NCI-H2227 (cell line): ENCODE measurements at regions not wholly inside any gene's neighbourhood (a gene's known extent, or its start where the extent isn't known, plus 50 kb on each side); places are given as distances from the start of the nearest gene placed in this dataset.

Experiments
- DNase-seq: peaks from one replicate; lab custom pipeline; 2025; ENCODE audit not compliant: unreplicated experiment; lab: John Stamatoyannopoulos, UW

DNA sequence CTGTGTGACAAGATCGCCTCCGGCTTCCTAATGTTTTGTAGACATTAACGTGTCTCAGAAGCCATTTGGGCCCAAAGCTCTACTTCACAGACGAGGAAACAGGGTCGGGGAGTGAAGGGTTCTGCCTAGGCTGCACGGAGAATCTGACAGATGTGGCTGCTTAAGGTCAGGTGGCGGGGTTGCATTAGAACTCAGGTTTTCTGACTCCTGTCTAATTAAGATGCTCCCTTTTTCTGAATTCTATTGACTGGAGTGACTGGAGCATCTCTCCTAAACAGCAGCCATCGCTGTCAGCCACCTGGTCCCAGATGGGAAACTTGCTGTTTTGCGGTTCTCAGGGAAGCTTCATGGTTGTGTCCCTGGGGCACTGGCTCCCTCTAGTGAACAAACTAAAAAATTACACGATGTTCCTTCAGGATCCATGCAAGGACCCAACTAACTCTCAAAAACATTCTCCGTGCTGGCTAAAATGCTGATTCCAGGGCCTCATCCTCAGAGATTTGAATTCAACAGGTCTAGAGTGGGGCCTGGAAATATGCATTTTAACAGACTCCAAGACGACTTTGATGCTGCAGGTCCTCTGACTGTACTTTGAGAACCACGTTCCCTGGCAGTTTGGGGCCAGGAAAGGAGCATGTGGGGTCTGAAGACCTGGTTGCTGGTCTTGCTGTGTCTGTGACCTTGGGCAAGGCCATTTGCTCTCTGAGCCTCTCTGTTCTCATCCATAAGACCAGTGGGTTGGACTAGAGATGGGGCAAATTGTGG lies 117.4 kb downstream of the IRF8 start:
- DNase-seq: peak; percentile 43

GRCh38 chr16:86018071-86018470 lies 119.1 kb downstream of the IRF8 start:
- no peak for DNase-seq

DNA sequence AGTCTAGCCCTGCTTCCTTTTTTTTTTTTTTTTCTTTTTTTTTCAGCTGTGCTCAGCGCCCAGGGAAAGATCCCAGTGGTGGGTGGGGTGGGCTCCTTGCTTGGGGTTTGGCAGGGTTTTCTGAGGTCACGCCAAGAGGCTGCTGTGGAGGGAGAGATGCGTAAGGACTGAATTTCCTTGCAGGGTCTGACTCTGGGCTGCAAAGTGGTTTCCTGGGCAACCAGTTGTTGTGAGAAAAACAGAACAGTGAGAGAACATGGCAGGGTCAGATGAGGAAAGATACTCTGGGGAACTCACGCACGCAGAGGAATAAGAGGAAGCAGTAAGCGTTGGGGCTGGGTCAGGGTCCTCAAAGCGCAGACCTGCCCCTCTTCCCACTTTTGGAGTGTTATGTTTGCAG lies 119.5 kb downstream of the IRF8 start:
- DNase-seq: peak; percentile 22

- no peak for DNase-seq
These were observed 120.0 kb downstream of the IRF8 start for GRCh38 chr16:86018941-86019340.

GRCh38 chr16:86019446-86020047 lies 120.6 kb downstream of the IRF8 start:
- no peak for DNase-seq

- DNase-seq: no peak
These were observed 122.0 kb downstream of the IRF8 start for GRCh38 chr16:86020971-86021370.

- DNase-seq: no peak
These were observed 123.5 kb downstream of the IRF8 start for GRCh38 chr16:86022381-86022960.

DNA sequence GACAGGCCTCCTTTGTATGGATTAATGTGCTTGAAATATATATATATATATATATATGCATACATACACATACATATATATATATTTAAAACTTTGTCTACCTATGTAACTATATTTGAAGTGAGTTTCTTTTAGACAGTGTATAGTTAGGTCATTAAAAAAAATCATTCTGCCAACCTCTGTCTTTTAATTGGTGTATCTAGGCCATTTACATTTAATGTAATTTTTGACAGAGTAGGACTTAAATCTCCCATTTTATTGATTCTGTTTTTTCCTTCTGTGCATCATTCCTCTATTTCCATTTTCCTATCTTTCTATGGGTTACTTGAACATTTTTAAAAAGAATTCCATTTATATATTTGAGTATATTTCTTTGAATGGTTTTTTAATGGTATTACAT lies 125.2 kb downstream of the IRF8 start:
- DNase-seq: no peak

- no peak for DNase-seq
These were observed 126.7 kb downstream of the IRF8 start for GRCh38 chr16:86025706-86026105.

DNA sequence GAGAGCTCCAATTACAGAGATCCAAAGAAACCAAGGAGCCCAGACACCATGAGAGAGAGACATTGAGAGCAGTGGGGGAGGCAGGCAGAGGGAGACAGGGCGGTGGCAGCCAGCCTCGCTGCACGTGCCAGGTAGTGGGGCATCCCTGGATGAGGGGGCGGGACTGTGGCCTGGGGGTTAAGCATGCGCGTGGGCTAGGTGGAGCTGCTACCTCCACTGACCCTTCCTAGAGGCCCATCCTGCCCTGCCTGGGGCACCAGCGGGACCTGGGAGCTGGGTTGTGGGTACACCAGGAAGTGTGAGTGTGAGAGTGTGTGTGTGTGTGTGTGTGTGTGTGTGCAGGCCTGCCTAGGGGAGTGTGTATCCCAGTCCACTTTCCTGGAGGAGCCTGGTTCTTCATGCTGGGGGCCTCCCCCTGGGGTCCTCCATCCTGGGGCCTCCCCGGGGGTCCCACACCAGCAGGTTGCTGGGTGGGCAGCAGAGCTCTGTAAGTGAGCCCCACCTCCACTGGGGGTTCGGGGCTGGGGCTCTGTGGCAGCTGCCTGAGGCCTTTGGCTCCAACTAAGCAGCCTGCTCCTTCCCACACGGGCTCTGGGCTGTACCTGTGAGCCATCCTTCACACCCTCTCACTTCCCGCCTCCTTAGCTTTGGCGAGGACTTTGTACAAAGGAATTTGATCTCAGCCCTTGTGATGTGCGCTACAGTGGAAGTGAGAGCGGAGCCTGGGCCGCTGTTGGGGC lies 127.4 kb downstream of the IRF8 start:
- no peak for DNase-seq

DNA sequence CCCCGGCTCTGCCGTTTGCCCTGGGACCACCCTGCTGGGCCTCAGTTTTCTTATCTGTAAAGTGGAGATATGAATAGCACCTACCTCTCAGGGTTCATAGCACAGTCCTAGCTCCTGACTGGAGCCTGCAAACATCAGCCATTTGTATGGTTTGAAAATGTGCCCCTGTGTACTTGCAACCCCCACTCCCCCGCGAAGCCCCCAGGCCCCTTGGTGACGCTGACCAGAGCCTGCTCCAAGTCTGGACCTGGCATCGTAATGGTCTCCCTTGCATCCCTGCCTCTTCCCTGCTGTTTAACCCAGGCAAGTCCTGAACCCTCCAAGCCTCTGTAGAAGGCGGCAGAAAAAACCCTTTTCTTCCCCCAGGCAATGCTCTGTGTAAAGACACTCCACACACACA lies 128.0 kb downstream of the IRF8 start:
- no peak for DNase-seq

GRCh38 chr16:86027373-86028126 lies 128.6 kb downstream of the IRF8 start:
- DNase-seq: no peak

DNA sequence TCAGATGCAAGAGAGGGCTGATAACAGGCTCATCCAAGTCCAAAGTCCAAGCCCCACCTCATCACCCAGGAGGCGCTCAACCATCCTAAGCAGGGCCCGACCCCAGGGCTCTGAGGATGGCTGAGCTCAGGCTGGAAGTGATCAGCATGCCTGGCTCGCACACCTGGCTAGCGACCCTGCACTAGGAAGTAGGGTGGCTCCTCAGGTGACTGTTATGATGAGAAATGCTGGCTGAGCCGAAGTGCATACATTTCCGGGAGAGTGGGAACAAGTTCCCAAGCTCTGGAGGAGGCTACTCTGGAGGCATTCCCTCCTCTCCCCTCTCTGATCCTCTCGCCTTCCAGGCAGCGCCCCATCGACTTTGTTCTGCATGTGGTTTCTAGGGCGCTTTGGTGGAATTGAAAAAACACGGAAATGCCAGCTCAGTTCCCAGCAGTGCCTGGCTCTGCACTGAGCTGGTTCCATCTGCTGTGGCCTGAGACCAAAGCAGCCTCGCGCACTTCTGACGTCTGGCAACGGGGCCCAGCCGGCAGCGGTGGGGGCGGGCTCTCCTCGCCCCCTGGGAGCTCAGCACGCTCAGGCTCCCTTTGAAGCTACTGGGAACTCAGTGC lies 130.3 kb downstream of the IRF8 start:
- no peak for DNase-seq

DNA sequence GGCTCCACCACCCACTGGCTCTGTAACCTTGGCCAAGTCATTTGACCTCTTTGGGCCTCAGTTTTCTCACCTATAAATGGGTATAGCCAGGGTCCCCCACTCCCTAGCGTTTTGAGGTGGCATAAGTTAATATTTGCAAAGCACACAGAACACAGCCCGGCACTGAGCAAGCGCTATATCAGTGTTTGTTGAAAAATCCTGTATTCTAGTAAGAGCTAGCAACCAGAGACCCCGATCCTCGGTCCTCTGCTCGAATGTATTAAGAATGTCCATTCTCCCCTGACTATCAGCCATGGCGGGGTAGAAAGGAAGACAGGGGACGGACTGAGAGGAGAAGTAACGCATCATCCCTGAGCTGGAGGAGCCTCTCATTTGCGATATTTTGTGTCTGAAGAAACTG lies 131.2 kb downstream of the IRF8 start:
- no peak for DNase-seq

GRCh38 chr16:86031141-86031678 lies 132.2 kb downstream of the IRF8 start:
- no peak for DNase-seq

DNA sequence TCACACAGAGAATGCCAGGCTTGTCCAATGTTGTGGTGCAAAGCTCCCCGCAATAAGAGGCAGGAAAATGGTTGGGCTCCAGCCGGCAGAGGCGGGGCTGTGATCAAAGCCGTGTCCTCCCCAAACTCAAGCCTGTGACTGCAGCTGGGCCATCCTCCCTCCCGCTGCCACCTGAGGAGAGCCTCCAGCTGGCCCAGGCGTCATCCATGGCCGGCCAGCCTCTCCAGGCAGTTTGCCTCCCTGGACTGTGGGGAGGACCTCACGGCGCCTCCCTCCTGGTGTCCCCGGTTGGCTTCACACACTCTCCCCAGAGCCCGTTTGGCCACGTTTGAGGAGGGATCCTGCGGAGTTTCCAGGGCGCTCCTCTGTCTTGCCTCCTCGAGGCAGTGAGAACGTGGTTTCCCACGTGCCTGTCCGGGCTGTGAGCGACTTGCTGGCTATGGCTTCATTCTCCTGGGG lies 134.1 kb downstream of the IRF8 start:
- DNase-seq: peak; percentile 2

DNA sequence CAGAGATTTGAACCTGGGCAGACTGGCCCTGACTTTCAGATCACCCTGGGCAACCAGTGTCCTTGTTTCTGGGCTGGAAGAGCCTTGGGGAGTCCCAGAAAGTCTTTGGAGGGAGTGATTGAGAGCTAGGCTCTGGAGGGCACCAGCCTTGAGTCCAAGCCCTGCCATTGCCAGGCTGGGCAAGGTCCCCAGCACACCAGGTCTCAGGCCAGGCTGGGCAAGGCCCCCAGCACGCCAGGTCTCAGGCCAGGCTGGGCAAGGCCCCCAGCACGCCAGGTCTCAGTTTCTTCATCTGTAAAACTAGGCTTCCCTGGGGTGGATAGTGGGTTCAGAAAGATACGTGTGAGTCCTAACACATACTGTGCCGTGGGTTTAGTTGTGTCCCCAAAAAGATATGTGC lies 135.0 kb downstream of the IRF8 start:
- DNase-seq: no peak

- DNase-seq: no peak
These were observed 135.5 kb downstream of the IRF8 start for GRCh38 chr16:86034421-86034919.

- no peak for DNase-seq
These were observed 136.9 kb downstream of the IRF8 start for GRCh38 chr16:86035906-86036305.
